GM21723 (cell line): ENCODE measurements at regions not wholly inside any gene's neighbourhood (a gene's known extent, or its start where the extent isn't known, plus 50 kb on each side); places are given as distances from the start of the nearest gene placed in this dataset.

Source experiments
- ATAC-seq: cut with Tn5 transposase; IDR thresholded peaks from one replicate; pipeline ENCODE4 v1.9.1; 2021; ENCODE audit warnings: mild to moderate bottlenecking, moderate library complexity; ENCODE audit not compliant: unreplicated experiment

- no peak for ATAC-seq
These were observed 68.6 kb downstream of the ZNF621 start for GRCh38 chr3:40593351-40593750.

GRCh38 chr3:40597441-40597840 is 72.7 kb downstream of the ZNF621 start:
- no peak for ATAC-seq

- no peak for ATAC-seq
These were observed 73.6 kb downstream of the ZNF621 start for GRCh38 chr3:40598338-40598737.

DNA sequence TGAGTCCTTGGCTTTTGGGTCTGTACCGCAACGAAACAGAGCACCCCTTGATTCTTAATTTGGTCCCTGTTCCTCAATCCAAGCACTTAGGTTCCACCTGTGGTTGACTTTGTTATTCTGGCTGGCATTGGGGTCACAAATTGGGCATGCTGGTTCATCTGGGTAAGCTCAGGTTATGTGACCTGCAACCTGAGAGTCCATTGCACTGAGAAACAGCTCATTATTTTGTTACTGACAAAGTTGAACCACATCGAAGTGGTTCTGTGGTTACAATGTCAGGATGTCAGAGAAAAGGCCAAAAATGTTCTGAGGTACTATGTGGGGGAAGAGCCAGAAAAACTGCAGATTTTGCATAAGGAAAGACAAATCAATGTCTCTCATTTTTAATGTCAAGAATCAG is 74.2 kb downstream of the ZNF621 start:
- ATAC-seq = no peak

GRCh38 chr3:40602778-40603385 is 78.1 kb downstream of the ZNF621 start:
- ATAC-seq = no peak

GRCh38 chr3:40605960-40606359 is 81.2 kb downstream of the ZNF621 start:
- ATAC-seq = no peak

- no peak for ATAC-seq
These were observed 83.3 kb downstream of the ZNF621 start for GRCh38 chr3:40608091-40608490.

DNA sequence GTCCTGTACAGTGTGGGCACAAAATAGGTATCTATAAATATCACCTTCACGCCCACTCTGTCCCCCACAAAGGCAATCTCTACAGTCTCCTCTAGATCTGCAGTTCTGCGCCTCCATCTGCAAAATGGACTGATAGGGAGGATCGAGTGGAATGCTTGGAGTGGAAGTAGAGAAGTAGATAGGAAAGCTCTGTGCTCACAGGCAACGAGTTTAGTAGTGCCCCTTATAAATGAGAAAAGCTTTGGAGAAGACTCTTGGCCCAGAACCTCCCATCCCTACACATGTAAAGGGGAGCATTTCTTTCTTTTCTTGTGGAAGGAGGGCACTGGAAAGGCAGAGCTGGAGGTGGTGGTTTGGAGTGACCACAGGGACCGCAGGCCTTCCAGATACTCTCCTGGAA is 88.5 kb downstream of the ZNF621 start:
- no peak for ATAC-seq

DNA sequence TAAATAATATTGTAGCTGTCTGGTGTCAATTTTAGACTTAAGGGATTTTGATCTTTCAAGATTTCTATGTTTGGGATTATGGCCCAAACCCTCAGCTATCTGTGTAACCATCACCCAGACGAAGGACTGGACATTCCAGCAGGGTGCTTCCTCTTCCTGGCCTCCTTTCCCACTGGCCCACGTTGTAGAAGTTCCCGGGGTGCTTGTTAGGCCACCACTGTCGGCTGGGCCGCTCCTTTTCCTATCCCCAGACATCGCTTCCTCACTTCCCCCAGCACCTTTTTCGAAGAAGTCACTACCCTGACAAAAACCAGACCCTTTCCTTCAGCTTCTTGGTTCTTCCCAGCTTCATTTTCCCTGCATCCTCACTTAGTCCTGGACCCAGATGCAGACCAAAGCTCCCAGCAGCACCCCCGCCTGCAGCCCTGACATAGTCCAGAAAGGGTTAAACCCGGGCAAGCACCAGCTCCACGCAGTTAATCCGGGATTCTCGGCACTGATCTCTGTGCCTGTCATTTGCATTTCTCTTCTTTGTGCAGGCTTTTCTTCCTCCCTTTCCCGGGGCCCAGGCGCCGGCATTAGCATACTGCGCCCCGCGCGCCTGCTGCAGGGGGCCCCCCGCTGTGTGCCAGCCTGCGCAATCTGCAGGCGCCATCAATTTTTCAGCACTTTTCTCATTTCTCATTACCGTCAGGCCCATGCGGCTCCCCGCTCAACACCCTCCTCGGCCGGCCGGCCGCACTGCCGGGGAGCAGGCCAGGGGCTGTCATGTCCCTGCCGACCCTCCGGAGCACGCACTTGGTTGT is 90.6 kb downstream of the ZNF621 start:
- no peak for ATAC-seq

GRCh38 chr3:40615918-40616819 is 91.4 kb downstream of the ZNF621 start:
- no peak for ATAC-seq

DNA sequence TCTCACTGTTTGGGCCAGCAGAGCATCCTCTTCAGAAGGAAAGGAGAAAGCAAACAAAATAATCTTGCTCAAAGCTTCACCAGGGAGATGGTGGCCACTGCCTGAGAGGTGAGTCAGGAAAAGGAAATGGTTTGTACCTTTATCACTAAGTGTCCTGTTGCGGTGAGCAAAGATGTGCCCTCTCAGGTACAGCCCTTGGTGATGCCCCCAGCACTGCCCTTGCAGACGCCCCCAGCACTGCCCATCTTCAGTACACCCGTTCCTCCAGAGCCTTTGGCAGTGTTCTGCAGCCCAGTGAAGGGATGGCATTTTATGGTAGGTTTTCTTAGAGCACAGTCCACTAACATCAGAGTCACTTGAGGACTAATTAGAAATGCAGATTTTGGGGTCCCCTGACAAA is 92.3 kb downstream of the ZNF621 start:
- no peak for ATAC-seq

- no peak for ATAC-seq
These were observed 93.4 kb downstream of the ZNF621 start for GRCh38 chr3:40618158-40618557.

- no peak for ATAC-seq
These were observed 95.4 kb downstream of the ZNF621 start for GRCh38 chr3:40620151-40620550.

DNA sequence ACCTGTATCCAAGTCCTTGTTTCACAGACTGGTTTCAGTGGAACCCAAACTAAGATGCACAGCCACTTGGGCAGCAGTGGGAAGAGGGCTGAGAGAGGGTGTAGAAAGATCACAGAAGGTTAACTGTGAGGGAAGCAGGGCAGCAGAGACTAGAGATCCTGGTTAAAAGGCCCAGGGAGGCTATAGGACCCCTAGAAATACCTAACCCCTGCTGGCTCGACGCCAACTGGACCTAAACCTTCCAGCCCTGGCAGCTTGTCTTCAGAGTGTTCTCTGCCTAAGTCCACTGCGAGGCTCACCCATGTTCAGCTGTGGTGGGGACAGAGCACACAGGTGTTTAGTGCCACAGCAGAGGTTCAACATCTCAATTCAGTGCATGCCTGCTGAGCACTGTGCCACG is 96.5 kb downstream of the ZNF621 start:
- no peak for ATAC-seq

DNA sequence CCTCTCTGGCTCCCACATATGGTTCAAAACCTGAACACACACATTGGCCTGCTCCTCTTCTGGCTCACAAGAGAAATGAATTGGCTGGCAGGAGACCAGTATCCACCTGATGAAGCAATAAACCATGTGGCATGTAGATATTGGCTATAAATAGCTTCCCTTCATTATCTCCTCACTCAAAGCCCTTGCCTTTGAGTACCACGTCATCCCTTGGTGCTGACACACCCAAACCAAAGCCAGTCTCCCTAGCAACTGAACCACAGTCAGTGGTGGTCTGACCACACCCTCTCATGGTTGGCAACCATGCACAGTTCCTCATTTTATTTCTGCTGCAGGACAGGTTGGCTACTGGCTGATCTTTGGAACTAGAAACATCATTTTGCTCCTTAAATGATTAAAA is 98.8 kb downstream of the ZNF621 start:
- ATAC-seq = peak; percentile 97

DNA sequence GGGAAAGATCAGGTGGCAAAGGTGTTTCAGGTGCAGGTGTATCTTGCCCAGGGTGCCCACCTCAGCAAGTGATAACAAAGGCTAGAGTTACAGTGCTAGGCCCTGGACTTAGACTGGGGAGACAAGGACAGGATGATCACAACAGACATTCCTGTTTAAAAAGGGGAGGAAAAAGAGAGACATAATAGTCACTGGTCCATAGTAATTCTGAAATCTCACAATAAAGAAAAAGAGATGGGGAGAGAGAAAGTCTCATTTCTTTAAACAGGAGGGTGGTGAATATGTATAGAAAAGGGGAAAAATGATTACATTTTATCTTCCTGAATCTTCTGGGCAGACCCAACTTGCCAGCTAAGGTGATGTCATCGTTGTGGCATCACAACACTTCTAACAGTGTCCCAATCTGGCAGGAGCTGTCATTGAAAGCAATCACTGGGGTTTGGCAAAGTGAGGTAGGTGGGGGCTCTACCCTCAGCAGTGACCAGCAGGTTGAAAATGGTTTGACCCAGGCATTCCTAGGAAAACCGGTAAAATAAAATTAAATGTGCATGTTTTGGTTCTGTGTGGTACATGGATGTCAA is 99.5 kb downstream of the ZNF621 start:
- no peak for ATAC-seq

DNA sequence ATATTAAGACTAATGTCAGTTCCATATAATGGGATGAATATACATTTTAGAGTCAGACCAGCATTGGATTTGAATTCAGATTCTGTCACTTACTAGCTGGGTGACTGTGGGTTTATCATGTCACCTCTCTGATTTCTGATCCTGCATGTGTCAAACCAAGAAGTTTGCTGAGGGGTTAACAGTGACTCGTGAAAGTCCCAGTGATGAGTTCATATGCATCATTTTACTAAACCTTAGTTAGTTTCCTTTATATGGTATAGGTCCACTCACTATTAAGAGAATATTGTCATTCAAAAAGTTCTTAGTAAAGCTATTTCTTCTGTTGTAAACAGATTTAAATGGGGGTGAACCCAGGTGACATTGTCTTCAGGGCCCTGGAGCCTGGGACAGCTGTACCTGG is 102.3 kb downstream of the ZNF621 start:
- no peak for ATAC-seq

GRCh38 chr3:40628984-40629383 is 104.2 kb downstream of the ZNF621 start:
- no peak for ATAC-seq

DNA sequence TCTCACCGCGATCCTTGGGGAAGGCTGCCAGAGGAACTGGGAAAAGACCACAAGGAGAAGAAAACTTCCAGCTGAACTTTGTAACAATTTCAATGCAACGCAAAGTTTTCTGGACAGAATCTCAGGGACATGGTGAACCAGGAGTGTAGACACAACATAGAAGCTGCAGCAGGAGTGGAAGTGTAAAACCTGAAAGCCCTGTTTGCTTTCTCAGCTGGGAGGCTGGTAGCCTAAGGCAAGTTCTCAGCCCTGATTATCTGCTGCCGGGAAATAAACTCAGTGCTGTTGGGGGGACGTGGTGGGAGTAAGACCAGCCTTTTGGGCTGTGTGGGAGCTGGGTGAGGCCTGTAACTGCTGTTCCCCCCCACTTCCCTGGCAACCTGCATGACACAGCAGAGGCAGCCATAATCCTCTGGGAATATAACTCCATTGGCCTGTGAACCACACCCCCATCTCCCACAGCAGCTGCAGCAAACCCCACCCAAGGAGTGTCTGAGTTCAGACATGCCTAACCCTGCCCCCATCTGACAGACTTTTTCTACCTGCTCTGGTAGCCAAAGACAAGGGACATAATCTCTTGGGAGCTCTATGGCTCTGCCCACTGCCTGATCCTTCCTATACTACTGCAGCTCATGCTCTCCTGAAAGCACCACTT is 106.7 kb downstream of the ZNF621 start:
- no peak for ATAC-seq

DNA sequence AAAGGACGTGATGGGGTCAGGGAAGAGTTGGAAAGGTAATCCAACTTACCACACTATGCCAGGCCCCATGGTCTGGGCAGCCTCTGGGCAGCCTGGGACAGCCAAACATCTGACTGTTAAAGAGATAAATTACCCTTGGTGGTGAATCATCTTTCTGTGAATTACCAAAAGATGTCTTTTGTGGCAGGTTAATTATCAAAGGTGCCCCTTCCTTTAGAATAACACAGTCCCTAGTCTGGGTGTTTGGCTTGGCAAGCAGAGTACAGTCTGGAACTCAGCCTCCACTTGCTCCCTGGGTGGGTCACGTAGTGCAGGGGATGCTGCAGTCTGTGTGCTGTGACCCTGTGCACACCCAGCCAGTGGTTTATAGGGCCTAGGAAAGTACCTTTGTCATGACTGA is 113.1 kb downstream of the ZNF621 start:
- ATAC-seq = no peak

DNA sequence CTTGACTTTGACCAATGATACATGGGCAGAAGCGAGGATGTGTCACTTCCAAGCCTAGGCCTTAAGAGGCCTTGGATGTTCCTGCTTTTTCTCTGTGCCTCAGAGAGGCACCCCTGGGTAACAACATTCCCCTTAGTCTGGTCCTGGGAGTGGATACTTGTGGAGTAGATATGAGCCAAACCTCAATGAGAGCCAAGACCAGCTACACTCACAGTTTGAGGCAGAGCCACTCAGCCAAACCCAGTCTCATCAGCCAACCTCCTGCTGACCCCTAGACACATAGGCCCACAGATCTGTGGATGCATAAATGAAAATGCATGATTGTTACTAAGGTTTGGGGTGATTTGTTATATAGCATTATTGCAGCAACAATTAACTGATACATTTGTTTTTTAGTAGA is 114.2 kb downstream of the ZNF621 start:
- no peak for ATAC-seq
